NT2/D1 (cell line): ENCODE measurements at regions not wholly inside any gene's neighbourhood (a gene's known extent, or its start where the extent isn't known, plus 50 kb on each side); places are given as distances from the start of the nearest gene placed in this dataset.

ENCODE experiments used
- DNase-seq: peaks from one replicate; pipeline ENCODE4 v3.0.0-alpha.2; 2011; ENCODE audit warnings: low read depth, low spot score
- H3K27me3 ChIP-seq: 2 replicates; pipeline ENCODE4 v1.6.0; 2011; ENCODE audit warnings: mild to moderate bottlenecking; ENCODE audit not compliant: insufficient read length, insufficient read depth
- H3K36me3 ChIP-seq: 2 replicates; pipeline ENCODE4 v1.6.1; 2011; ENCODE audit warnings: mild to moderate bottlenecking, low read length, mixed read lengths; ENCODE audit not compliant: insufficient read depth, insufficient read length
- H3K4me1 ChIP-seq: 2 replicates; pipeline ENCODE4 v1.5.1; 2011; ENCODE audit not compliant: insufficient read depth, insufficient read length
- H3K4me3 ChIP-seq: 2 replicates; pipeline ENCODE4 v1.5.1; 2011; ENCODE audit warnings: low read depth; ENCODE audit not compliant: insufficient read length
- H3K9ac ChIP-seq: 2 replicates; pipeline ENCODE4 v1.6.0; 2011; ENCODE audit warnings: low read depth; ENCODE audit not compliant: insufficient read length
- H3K9me3 ChIP-seq: 2 replicates; pipeline ENCODE4 v1.5.1; 2011; ENCODE audit warnings: mild to moderate bottlenecking, low read length; ENCODE audit not compliant: insufficient read depth
- SUZ12 ChIP-seq: IDR thresholded peaks from 2 replicates; pipeline ENCODE4 v1.6.1; 2011; ENCODE audit not compliant: insufficient read length, insufficient read depth; ENCODE audit errors: extremely low read depth
- YY1 ChIP-seq: IDR thresholded peaks from 2 replicates; pipeline ENCODE4 v1.6.1; 2011; ENCODE audit not compliant: insufficient read length, insufficient read depth
- ZNF274 ChIP-seq: IDR thresholded peaks from 2 replicates; pipeline ENCODE4 v1.6.1; 2011; ENCODE audit warnings: mild to moderate bottlenecking, low read depth, low read length

DNA sequence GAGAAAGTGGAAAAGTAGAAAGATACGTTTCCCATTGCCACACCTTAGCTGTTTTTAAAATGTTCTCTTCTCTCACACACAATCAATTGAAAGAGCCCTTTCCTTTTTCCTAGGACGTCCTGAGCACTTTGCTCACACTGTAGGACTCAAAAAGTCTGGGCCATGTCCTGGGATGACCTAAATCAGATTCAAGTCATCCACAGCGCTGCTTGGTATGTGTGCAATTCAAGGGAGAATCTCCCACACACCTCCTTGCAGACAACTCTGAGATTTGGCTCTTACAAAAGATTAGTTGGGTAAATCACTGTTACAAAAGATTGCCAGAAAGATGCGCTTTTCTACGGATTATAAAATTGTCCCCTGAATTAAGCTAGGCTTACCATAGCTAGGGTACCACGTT is 130.1 kb downstream of the RNASET2 start:
- no peaks in the 10 kb centered on the region for H3K4me1 ChIP-seq
- no peak overlapping the region for H3K4me3 ChIP-seq
- no peaks in the 10 kb centered on the region for H3K27me3 ChIP-seq
- no peaks in the 10 kb centered on the region for H3K36me3 ChIP-seq
- no peak overlapping the region for H3K9ac ChIP-seq
- H3K9me3 ChIP-seq = no peaks in the 10 kb centered on the region
- DNase-seq = no peak
- no peak for TF ChIP-seq SUZ12
- no peak for TF ChIP-seq ZNF274
- TF ChIP-seq YY1 = no peak

DNA sequence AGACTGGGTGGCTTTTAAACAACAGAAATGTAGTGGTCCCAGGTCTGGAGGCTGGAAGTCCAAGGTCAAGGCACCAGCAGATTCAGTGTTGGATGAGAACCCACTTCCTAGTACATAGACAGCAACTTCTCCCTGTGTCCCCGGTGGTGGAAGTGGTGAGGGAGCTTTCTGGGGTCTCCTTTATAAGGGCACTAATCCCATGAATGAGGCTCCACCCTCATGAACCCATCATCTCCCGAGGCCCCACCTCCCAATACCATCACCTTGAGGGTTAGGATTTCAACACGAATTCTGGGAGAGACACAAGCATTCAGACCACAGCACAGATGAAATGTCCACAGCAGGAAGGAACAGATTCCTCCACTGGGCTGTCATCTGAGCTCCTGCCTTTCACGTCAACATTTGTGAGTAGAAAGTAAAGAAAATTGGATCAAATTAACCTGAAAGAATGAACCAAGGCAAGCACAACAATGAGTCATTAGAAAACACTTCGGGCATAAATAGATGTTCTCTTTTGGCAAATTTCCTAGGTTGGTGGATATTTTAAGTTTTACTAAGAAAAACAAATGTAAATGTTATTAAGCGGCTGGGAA is 130.7 kb downstream of the RNASET2 start:
- no peak overlapping the region for H3K4me3 ChIP-seq
- no peak for DNase-seq
- no peaks in the 10 kb centered on the region for H3K27me3 ChIP-seq
- H3K9me3 ChIP-seq = no peaks in the 10 kb centered on the region
- H3K9ac ChIP-seq = no peak overlapping the region
- TF ChIP-seq ZNF274 (no peak), SUZ12 (no peak)
- H3K36me3 ChIP-seq = no peaks in the 10 kb centered on the region
- no peaks in the 10 kb centered on the region for H3K4me1 ChIP-seq

DNA sequence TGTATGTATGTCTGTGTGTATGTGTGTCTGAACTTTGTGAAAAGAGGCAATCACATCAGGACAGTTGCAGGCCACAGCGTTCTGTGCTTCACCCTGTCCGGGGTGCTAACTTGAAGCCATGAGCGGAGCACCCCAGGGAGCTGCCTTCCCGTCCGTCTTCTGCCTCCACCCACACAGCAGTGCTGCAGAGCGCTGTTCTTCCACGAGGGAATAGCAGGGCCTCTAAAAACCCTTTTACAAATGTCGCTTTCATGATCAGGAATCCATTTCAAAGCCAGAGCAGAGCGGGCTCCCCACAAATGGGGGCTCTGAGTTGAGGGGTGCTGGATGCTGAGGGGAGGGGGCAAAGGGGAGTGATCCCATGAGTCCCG is 131.5 kb downstream of the RNASET2 start:
- Histone ChIP-seq H3K9ac (no peak overlapping the region), H3K9me3 (no peaks in the 10 kb centered on the region), H3K27me3 (no peaks in the 10 kb centered on the region), H3K4me1 (no peaks in the 10 kb centered on the region), H3K4me3 (no peak overlapping the region), H3K36me3 (no peaks in the 10 kb centered on the region)
- no peak for DNase-seq
- TF ChIP-seq ZNF274 = no peak

DNA sequence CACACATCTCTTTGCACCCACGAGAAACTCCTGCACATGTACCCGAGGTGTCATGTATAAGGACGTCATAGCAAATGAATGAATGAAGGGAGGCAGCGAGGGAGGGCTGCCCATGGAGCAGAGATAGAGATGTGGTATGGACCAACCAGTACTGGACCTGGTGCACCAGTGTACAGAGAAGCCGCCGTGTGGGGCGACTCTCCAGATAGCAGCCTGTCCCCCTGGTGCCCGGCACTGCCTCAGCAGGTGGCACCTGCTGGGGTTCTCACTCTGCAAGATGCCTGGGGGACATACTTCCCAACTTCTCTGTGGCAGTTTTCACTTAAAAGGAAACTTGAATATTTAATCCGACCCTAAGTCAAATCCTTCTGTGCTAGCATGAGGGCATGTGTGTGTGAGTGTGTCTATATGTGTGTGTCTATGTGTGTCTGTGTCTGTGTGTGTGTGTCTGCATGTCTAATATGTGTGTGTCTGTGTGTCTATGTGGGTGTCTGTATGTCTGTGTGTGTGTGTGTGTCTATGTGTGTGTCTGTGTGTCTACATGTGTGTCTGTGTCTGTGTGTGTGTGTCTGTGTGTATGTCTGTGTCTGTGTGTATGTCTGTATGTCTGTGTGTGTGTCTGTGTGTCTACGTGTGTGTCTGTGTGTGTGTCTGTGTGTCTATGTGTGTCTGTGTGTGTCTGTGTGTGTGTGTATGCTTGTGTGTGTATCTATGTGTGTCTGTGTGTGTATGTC is 132.0 kb downstream of the RNASET2 start:
- H3K27me3 ChIP-seq = no peaks in the 10 kb centered on the region
- no peaks in the 10 kb centered on the region for H3K9me3 ChIP-seq
- no peaks in the 10 kb centered on the region for H3K4me1 ChIP-seq
- H3K36me3 ChIP-seq = no peaks in the 10 kb centered on the region
- H3K9ac ChIP-seq = no peak overlapping the region
- no peak for TF ChIP-seq SUZ12
- TF ChIP-seq YY1 = no peak
- no peak for TF ChIP-seq ZNF274
- no peak for DNase-seq
- no peak overlapping the region for H3K4me3 ChIP-seq

DNA sequence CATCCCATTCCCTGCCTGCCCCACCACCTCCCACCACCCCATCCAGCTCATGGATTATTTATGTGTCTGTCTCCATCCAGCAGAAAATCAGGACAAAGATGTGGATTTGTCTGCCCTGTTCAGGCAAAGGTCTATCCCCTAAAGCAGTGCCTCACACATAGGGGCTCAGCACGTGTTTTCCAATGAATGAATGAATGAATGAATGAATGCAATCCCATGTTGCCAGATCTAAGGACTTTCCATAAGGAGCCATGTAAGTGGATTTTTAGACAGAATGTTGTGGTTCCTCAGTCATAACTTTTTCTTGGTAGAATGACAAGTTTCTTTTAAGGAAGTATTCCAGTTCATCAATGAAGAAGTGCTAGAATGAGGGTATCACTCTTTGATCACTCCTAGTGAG is 133.7 kb downstream of the RNASET2 start:
- TF ChIP-seq ZNF274 (no peak), SUZ12 (no peak), YY1 (no peak)
- no peak for DNase-seq
- H3K4me3 ChIP-seq = no peak overlapping the region

DNA sequence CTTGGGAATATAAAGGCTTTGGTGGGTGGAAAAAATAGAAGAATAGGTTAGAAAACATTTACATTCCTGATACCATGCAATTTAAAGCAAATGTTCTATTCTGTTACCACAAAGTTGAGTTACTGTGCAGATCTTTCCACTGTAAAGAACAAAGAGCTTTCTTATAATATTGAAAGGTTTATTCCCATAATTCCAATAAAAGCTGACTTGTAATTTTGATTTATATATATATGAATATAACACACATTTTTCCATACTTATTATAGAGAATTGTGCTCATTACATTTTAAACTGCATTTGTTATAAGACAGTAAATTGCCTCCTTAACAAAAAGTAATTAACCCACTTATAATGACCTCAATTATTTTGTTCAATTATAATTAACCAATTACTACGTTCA is 135.9 kb downstream of the RNASET2 start:
- H3K27me3 ChIP-seq = no peaks in the 10 kb centered on the region
- DNase-seq = no peak
- no peak overlapping the region for H3K4me3 ChIP-seq
- no peaks in the 10 kb centered on the region for H3K36me3 ChIP-seq
- H3K9me3 ChIP-seq = no peaks in the 10 kb centered on the region
- H3K9ac ChIP-seq = no peak overlapping the region
- TF ChIP-seq SUZ12 = no peak
- TF ChIP-seq YY1 = no peak
- TF ChIP-seq ZNF274 = no peak
- no peaks in the 10 kb centered on the region for H3K4me1 ChIP-seq

More for the DNA sequence above, 133.7 kb downstream of the RNASET2 start:
- Histone ChIP-seq H3K9me3 (no peaks in the 10 kb centered on the region), H3K27me3 (no peaks in the 10 kb centered on the region), H3K4me1 (no peaks in the 10 kb centered on the region), H3K9ac (no peak overlapping the region), H3K36me3 (no peaks in the 10 kb centered on the region)

DNA sequence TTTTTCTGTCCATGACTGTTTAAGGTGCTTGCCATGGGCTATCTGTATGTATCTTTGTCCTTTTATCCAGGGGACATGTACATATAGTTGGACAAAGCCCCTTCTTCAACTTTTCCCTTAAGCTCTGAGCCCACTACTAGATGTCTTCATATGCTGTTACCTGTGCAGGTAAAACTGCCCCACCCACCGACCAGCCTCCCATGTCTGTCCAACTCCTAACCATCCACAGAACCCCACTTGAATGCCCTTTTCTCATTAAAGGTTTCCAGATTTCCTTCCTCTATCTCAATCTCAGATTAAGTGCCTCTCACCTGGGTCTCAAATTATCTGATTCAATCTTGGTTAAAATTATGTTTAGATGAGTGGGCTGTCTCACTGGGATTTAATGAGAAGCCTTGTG is 136.3 kb downstream of the RNASET2 start:
- no peaks in the 10 kb centered on the region for H3K9me3 ChIP-seq
- no peaks in the 10 kb centered on the region for H3K4me1 ChIP-seq
- no peaks in the 10 kb centered on the region for H3K36me3 ChIP-seq
- DNase-seq = no peak
- no peaks in the 10 kb centered on the region for H3K27me3 ChIP-seq
- no peak overlapping the region for H3K9ac ChIP-seq
- no peak overlapping the region for H3K4me3 ChIP-seq
- TF ChIP-seq YY1 (no peak), SUZ12 (no peak), ZNF274 (no peak)
